Naive thymus-derived CD4-positive, alpha-beta T cell (primary cell): ENCODE measurements at regions not wholly inside any gene's neighbourhood (a gene's known extent, or its start where the extent isn't known, plus 50 kb on each side); places are given as distances from the start of the nearest gene placed in this dataset.

ENCODE experiments used
- ATAC-seq: fragments of 150-1000 bp; cut with Tn5 transposase; 2 replicates; pipeline ENCODE4 v1.10.0; 2021; ENCODE audit warnings: mild to moderate bottlenecking, moderate library complexity
- CTCF ChIA-PET: fragments of 350-600 bp; sonication (Branson Sonifier 250); formaldehyde crosslinking; loops from one replicate; lab custom pipeline; 2021; ENCODE audit warnings: antibody characterized with exemption; lab: Charles Lee
- POLR2A ChIA-PET: fragments of 350-600 bp; sonication (Branson Sonifier 250); formaldehyde crosslinking; loops from one replicate; lab custom pipeline; 2021; ENCODE audit warnings: antibody characterized with exemption, inconsistent platforms; lab: Charles Lee
- DNase-seq, 9 donors: peaks; one replicate each; pipeline versions ENCODE4 v3.0.0 to v3.0.0-alpha.2; 2020 to 2022; ENCODE audit warnings: mixed read lengths in 1 of 9
- H3K27ac ChIP-seq: one replicate; pipeline ENCODE4 v1.7.0; 2013; ENCODE audit warnings: mild to moderate bottlenecking, low read depth, low read length, moderate library complexity
- H3K27me3 ChIP-seq, 2 donors: one replicate each; pipeline ENCODE4 v1.7.0; 2013; ENCODE audit warnings: low read length in 2 of 2, mild to moderate bottlenecking in 2 of 2, moderate library complexity in 2 of 2; ENCODE audit not compliant: control insufficient read depth in 2 of 2, insufficient read depth in 2 of 2
- H3K36me3 ChIP-seq, 3 experiments: 1 replicate in 2 of 3; 2 replicates in 1 of 3; pipeline ENCODE4 v1.7.0; 2013; ENCODE audit warnings: low read length in 3 of 3, mild to moderate bottlenecking in 3 of 3, moderate library complexity in 1 of 3; ENCODE audit not compliant: insufficient read depth in 3 of 3, control insufficient read depth in 2 of 3
- H3K4me1 ChIP-seq, 2 donors: one replicate each; pipeline ENCODE4 v1.7.0; 2013; ENCODE audit warnings: low read length in 2 of 2, mild to moderate bottlenecking in 2 of 2, moderate library complexity in 1 of 2; ENCODE audit not compliant: control insufficient read depth in 2 of 2, insufficient read depth in 2 of 2
- H3K4me3 ChIP-seq: 2 replicates; pipeline ENCODE4 v1.7.0; 2013; ENCODE audit warnings: mild to moderate bottlenecking, low read length
- H3K9me3 ChIP-seq, 3 experiments: 1 replicate in 2 of 3; 2 replicates in 1 of 3; pipeline ENCODE4 v1.7.0; 2013; ENCODE audit warnings: low read length in 3 of 3; ENCODE audit not compliant: control insufficient read depth in 2 of 3
- H3K27ac Mint-ChIP-seq, 9 donors: one replicate each; pipeline ENCODE4 v1.8.0; 2020 to 2022; ENCODE audit warnings: mixed read lengths in 9 of 9, mild to moderate bottlenecking in 8 of 9, moderate library complexity in 5 of 9, inconsistent platforms in 2 of 9
- H3K27me3 Mint-ChIP-seq, 5 donors: one replicate each; pipeline ENCODE4 v1.8.0; 2021 to 2022; ENCODE audit warnings: mixed read lengths in 5 of 5, mild to moderate bottlenecking in 1 of 5
- H3K36me3 Mint-ChIP-seq, 5 donors: one replicate each; pipeline ENCODE4 v1.8.0; 2020 to 2022; ENCODE audit warnings: mixed read lengths in 5 of 5, mild to moderate bottlenecking in 3 of 5, inconsistent platforms in 1 of 5
- H3K4me1 Mint-ChIP-seq, 7 donors: one replicate each; pipeline ENCODE4 v1.8.0; 2020 to 2022; ENCODE audit warnings: mixed read lengths in 7 of 7, mild to moderate bottlenecking in 3 of 7, inconsistent platforms in 1 of 7
- H3K4me3 Mint-ChIP-seq, 10 donors: one replicate each; pipeline ENCODE4 v1.8.0; 2020 to 2022; ENCODE audit warnings: mild to moderate bottlenecking in 10 of 10, mixed read lengths in 10 of 10, moderate library complexity in 6 of 10, inconsistent platforms in 2 of 10
- H3K9me3 Mint-ChIP-seq, 11 donors: one replicate each; pipeline ENCODE4 v1.8.0; 2020 to 2022; ENCODE audit warnings: mixed read lengths in 11 of 11, mild to moderate bottlenecking in 4 of 11, inconsistent platforms in 1 of 11, moderate library complexity in 1 of 11
- intact Hi-C, 2 donors: fragments of 100-400 bp; cut with micrococcal nuclease; formaldehyde crosslinking; loops; one replicate each; pipeline ENCODE4 v1.15.1; 2023

DNA sequence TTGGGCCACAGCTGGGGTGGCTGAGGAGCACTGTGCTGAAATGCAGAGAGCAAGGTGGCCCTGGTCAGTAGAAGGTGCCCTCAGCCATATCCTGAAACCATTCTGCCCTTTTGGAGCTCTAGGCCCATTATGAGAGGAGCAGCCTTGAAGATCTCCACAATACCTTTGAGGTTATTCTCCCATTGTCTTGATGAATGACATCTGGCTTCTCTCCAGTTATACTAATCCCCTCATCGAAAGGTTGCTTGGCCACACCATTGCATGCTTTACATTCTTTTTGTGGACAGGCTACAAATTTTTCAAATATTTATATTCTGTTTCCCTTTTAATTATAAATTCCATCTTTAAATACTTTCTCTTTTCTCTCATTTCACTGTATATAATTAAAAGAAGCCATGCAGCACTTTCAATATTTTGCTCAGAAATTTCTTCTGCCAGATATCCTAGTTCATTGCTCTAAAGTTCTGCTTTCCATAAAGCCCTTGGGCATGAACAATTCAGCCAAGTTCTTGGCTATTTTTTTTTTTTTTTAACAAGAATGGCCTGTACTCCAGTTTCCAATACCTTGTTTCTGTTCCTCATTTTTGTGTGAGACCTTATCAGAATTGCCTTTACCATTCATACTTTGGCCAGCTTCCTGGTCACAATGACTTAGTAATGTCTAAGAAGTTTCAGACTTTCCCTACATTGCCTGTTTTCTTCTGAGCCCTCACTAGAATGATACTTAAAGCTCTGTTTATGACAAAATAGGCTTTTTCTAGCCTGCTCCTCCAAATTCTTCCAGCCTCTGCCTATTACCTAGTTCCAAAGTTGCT lies 138.9 kb upstream of the SGO1 start:
- no peaks in the 10 kb centered on the region for H3K4me1 ChIP-seq
- Mint-ChIP-seq H3K4me3 (no peak overlapping the region), H3K27me3 (no peaks in the 10 kb centered on the region), H3K36me3 (no peaks in the 10 kb centered on the region), H3K4me1 (no peaks in the 10 kb centered on the region), H3K27ac (no peak overlapping the region), H3K9me3 (no peaks in the 10 kb centered on the region)
- intact Hi-C loops: no loop called here
- H3K27me3 ChIP-seq: no peaks in the 10 kb centered on the region
- H3K36me3 ChIP-seq: no peaks in the 10 kb centered on the region
- no peak overlapping the region for H3K27ac ChIP-seq
- ATAC-seq (no peak), DNase-seq (no peak)
- no peaks in the 10 kb centered on the region for H3K9me3 ChIP-seq
- H3K4me3 ChIP-seq: no peak overlapping the region
- ChIA-PET POLR2A (no interaction called here), CTCF (no interaction called here)

DNA sequence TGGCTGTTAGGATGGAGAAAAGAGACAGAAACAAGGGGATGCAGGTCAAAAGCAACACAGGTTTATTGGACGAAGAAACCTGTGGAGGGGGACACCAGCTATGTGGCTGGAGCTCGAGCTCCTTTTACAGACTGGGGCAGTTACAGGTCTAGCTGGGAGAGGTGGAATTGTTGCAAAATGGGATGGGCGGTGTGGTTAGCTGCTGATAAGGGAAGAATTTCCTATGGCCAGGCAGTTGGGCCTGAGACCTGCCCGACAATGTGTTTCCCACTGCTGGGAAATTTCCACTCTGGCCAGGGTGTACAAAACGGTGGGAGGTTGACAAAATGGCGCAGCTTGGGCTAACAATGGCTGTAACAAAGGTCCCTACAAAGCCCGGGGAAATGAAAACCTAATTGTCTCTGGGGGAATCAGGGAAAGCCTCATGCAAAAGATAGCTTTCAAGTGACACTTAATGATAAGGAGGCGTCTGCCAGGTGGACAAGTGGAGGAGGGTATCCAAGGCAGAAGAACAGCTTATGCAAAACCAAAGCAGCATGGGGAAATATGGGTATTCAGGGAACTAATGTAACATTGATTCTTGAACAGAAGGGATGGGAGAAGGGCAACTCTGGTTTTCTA lies 137.4 kb upstream of the SGO1 start:
- ATAC-seq (no peak), DNase-seq (no peak)
- Mint-ChIP-seq H3K9me3 (no peaks in the 10 kb centered on the region), H3K4me1 (no peaks in the 10 kb centered on the region), H3K27ac (no peak overlapping the region), H3K27me3 (no peaks in the 10 kb centered on the region), H3K4me3 (no peak overlapping the region), H3K36me3 (no peaks in the 10 kb centered on the region)
- no peaks in the 10 kb centered on the region for H3K36me3 ChIP-seq
- H3K4me1 ChIP-seq: no peaks in the 10 kb centered on the region
- no peak overlapping the region for H3K4me3 ChIP-seq
- intact Hi-C loops: no loop called here
- CTCF ChIA-PET: no interaction called here
- H3K9me3 ChIP-seq: no peaks in the 10 kb centered on the region
- no peak overlapping the region for H3K27ac ChIP-seq
- POLR2A ChIA-PET: no interaction called here
- no peaks in the 10 kb centered on the region for H3K27me3 ChIP-seq

DNA sequence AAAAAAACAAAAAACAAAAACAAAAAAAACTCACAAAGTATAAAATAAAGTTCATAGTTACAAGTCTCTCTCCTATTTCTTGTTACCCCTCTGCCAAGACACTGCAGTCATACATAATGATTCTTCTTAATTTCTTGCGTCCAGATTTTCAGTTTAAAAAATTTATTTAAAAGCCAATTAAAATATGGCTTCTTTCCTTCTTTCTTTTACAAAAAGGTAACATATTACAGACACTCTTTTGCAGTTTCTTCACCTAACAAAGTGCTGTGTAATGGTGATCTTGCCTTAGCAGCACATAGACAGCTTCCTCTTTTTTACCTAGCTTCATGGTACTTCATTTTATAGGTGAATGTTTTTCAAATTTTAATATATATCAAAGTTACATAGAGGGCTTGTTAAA lies 136.1 kb upstream of the SGO1 start:
- no peaks in the 10 kb centered on the region for H3K36me3 Mint-ChIP-seq
- H3K4me1 Mint-ChIP-seq: no peaks in the 10 kb centered on the region
- H3K27me3 Mint-ChIP-seq: no peaks in the 10 kb centered on the region
- Histone ChIP-seq H3K27ac (no peak overlapping the region), H3K4me1 (no peaks in the 10 kb centered on the region), H3K4me3 (no peak overlapping the region), H3K27me3 (no peaks in the 10 kb centered on the region), H3K9me3 (no peaks in the 10 kb centered on the region), H3K36me3 (no peaks in the 10 kb centered on the region)
- POLR2A ChIA-PET: no interaction called here
- no peaks in the 10 kb centered on the region for H3K9me3 Mint-ChIP-seq
- DNase-seq (no peak), ATAC-seq (no peak)
- CTCF ChIA-PET: no interaction called here
- no peak overlapping the region for H3K27ac Mint-ChIP-seq
- no peak overlapping the region for H3K4me3 Mint-ChIP-seq
- intact Hi-C loops: no loop called here

DNA sequence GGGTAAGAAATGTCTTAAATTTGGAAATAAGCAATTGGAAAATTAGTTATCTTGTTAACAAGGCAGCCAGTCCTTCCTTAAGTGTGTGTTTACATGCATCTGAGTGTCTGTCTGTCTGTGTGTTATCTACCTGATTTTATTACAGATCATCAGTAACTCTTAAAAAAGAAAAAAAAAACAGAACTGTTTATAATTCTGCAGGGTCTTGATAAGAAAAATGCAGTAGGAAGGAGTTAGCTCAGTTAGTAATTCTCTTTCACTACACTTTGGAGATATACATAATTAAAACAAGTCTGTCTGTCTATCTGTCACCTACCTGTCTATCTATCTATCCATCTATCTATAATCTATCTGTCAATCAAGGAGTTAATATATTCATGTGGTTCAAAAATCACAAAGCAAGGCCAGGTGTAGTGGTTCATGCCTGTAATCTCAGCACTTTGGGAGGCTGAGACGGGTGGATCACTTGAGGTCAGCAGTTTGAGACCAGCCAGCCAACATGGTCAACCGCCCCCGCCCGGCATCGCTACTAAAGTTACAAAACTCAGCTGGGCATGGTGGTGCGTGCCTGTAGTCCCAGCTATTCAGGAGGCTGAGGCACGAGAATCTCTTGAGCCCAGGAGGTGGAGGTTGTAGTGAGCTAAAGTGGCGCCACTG lies 135.5 kb upstream of the SGO1 start:
- Mint-ChIP-seq H3K4me3 (no peak overlapping the region), H3K27me3 (no peaks in the 10 kb centered on the region), H3K9me3 (no peaks in the 10 kb centered on the region), H3K4me1 (no peaks in the 10 kb centered on the region), H3K36me3 (no peaks in the 10 kb centered on the region), H3K27ac (no peak overlapping the region)
- no peak overlapping the region for H3K4me3 ChIP-seq
- H3K27me3 ChIP-seq: no peaks in the 10 kb centered on the region
- ChIA-PET POLR2A (no interaction called here), CTCF (no interaction called here)
- H3K27ac ChIP-seq: no peak overlapping the region
- intact Hi-C loops: no loop called here
- ATAC-seq (no peak), DNase-seq (no peak)
- H3K9me3 ChIP-seq: no peaks in the 10 kb centered on the region
- H3K4me1 ChIP-seq: no peaks in the 10 kb centered on the region
- no peaks in the 10 kb centered on the region for H3K36me3 ChIP-seq

DNA sequence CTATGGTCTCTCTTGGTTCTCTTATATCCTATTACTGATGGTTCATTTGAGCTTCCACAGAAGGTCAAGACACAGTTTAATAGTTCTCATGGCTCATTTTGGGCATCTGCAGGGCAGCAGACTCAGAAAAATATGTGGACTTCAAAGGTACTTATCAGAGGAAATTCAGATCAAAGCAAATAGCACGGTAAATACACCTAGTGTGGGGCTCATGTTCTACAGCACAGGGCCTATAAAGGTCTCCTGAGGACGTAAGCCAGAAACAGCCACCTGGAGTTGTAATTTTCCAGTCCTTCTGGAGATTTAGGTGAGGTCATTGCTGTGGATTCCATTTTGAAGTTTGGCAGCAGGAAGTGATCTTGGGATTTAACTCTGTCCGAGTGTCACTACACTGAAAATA lies 134.5 kb upstream of the SGO1 start:
- Histone ChIP-seq H3K9me3 (no peaks in the 10 kb centered on the region), H3K36me3 (no peaks in the 10 kb centered on the region), H3K27ac (no peak overlapping the region), H3K4me1 (no peaks in the 10 kb centered on the region), H3K27me3 (no peaks in the 10 kb centered on the region), H3K4me3 (no peak overlapping the region)
- H3K4me3 Mint-ChIP-seq: no peak overlapping the region
- no peaks in the 10 kb centered on the region for H3K9me3 Mint-ChIP-seq
- H3K27ac Mint-ChIP-seq: no peak overlapping the region
- ATAC-seq (no peak), DNase-seq (no peak)
- H3K27me3 Mint-ChIP-seq: no peaks in the 10 kb centered on the region
- intact Hi-C loops: no loop called here
- CTCF ChIA-PET: no interaction called here
- no peaks in the 10 kb centered on the region for H3K4me1 Mint-ChIP-seq
- POLR2A ChIA-PET: no interaction called here
- H3K36me3 Mint-ChIP-seq: no peaks in the 10 kb centered on the region

DNA sequence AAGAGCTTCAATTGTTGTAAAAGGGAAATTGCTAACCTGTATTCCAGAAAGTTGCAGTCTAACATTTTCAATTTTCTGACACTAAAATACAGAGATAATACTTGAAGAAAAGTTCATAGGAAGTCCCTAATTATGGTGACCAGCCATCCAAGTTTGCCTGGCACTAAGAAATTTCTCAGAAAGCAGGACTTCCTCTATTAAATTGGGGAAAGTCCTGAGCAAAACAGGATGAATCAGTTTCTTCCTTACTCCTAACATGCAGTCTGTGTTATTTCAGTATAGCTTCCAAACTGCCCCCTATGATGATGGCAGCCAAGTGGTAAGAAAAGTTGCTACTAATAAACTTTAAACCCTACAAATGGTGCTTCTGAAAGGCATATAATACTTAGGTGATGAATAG lies 133.5 kb upstream of the SGO1 start:
- H3K9me3 Mint-ChIP-seq: no peaks in the 10 kb centered on the region
- no peaks in the 10 kb centered on the region for H3K27me3 ChIP-seq
- H3K27me3 Mint-ChIP-seq: no peaks in the 10 kb centered on the region
- ATAC-seq (no peak), DNase-seq (no peak)
- ChIA-PET POLR2A (no interaction called here), CTCF (no interaction called here)
- no peaks in the 10 kb centered on the region for H3K9me3 ChIP-seq
- no peaks in the 10 kb centered on the region for H3K36me3 ChIP-seq
- H3K4me1 ChIP-seq: no peaks in the 10 kb centered on the region
- H3K4me1 Mint-ChIP-seq: no peaks in the 10 kb centered on the region
- no peaks in the 10 kb centered on the region for H3K36me3 Mint-ChIP-seq
- H3K27ac ChIP-seq: no peak overlapping the region
- intact Hi-C loops: no loop called here
- no peak overlapping the region for H3K4me3 ChIP-seq
- H3K4me3 Mint-ChIP-seq: no peak overlapping the region
- H3K27ac Mint-ChIP-seq: no peak overlapping the region

DNA sequence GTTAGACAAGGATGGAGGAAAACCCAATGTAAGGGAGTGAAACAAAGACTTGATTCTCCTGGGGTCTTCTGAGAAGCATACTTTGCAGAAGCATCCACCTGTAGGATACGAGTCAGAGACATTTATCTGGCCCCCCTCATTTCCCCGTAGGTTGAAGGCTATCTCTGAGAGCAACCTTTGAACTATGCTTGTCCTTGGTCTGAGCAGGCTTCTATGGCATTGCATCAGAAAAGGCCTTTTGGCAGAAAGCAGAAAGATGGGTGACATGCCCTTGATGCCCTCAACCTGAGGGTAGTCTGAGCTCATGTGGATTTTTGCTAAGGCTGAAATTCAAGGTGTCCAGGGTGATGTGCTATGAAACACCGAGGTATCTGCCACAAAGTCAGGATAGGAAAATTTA lies 131.6 kb upstream of the SGO1 start:
- Histone ChIP-seq H3K4me1 (no peaks in the 10 kb centered on the region), H3K27me3 (no peaks in the 10 kb centered on the region), H3K4me3 (no peak overlapping the region), H3K9me3 (no peaks in the 10 kb centered on the region), H3K36me3 (no peaks in the 10 kb centered on the region), H3K27ac (no peak overlapping the region)
- no peaks in the 10 kb centered on the region for H3K36me3 Mint-ChIP-seq
- intact Hi-C loops: no loop called here
- no peak overlapping the region for H3K27ac Mint-ChIP-seq
- H3K4me1 Mint-ChIP-seq: no peaks in the 10 kb centered on the region
- DNase-seq: no peak
- no peak for ATAC-seq
- H3K4me3 Mint-ChIP-seq: no peak overlapping the region
- ChIA-PET CTCF (no interaction called here), POLR2A (no interaction called here)
- no peaks in the 10 kb centered on the region for H3K9me3 Mint-ChIP-seq
- no peaks in the 10 kb centered on the region for H3K27me3 Mint-ChIP-seq
